Keratinocyte (primary cell): ENCODE measurements at regions not wholly inside any gene's neighbourhood (a gene's known extent, or its start where the extent isn't known, plus 50 kb on each side); places are given as distances from the start of the nearest gene placed in this dataset.

Experiments
- DNase-seq: peaks from one replicate; pipeline ENCODE4 v3.0.0-alpha.2; 2011; ENCODE audit warnings: low read depth, missing footprints, low spot score
- FAIRE-seq: peaks from 2 replicates; lab custom pipeline; 2011; peaks lifted over from hg19 to GRCh38; lab: Jason Lieb, UNC
- H2AFZ ChIP-seq: 2 replicates; pipeline ENCODE4 v1.6.0; 2012; ENCODE audit warnings: low read length, control low read depth, inconsistent platforms; ENCODE audit not compliant: control insufficient read depth
- H3K27ac ChIP-seq: 2 replicates; pipeline ENCODE4 v1.5.1; 2011; ENCODE audit warnings: low read length; ENCODE audit not compliant: control insufficient read depth, insufficient read depth
- H3K27me3 ChIP-seq: 3 replicates; pipeline ENCODE4 v1.6.0; 2011; ENCODE audit warnings: low read length; ENCODE audit not compliant: control insufficient read depth, insufficient read depth; ENCODE audit errors: extremely low read depth
- H3K36me3 ChIP-seq, 2 experiments: 2 replicates in 1 of 2; 3 replicates in 1 of 2; pipeline ENCODE4 v1.5.1; 2011; ENCODE audit warnings: low read length in 2 of 2, mild to moderate bottlenecking in 1 of 2; ENCODE audit not compliant: control insufficient read depth in 2 of 2, insufficient read depth in 2 of 2; ENCODE audit errors: extremely low read depth in 1 of 2
- H3K4me1 ChIP-seq: 3 replicates; pipeline ENCODE4 v1.5.1; 2011; ENCODE audit warnings: low read length; ENCODE audit not compliant: control insufficient read depth, insufficient read depth; ENCODE audit errors: extremely low read depth
- H3K4me2 ChIP-seq: 3 replicates; pipeline ENCODE4 v1.6.0; 2011; ENCODE audit warnings: low read depth, low read length; ENCODE audit not compliant: control insufficient read depth, insufficient read depth; ENCODE audit errors: extremely low read depth
- H3K4me3 ChIP-seq, 3 experiments: fragments of 200-600 bp in 1 of 3; sonication (generic) in 1 of 3; 2 replicates in 2 of 3; 3 replicates in 1 of 3; pipeline ENCODE4 v1.5.1; 2011 to 2016; ENCODE audit warnings: low read length in 3 of 3, mild to moderate bottlenecking in 3 of 3, control low read depth in 2 of 3, inconsistent platforms in 1 of 3, low read depth in 1 of 3, mixed read lengths in 1 of 3, mixed run types in 1 of 3, moderate library complexity in 1 of 3; ENCODE audit not compliant: control insufficient read depth in 2 of 3, insufficient read depth in 2 of 3; ENCODE audit errors: extremely low read depth in 1 of 3
- H3K79me2 ChIP-seq: 2 replicates; pipeline ENCODE4 v1.6.0; 2012; ENCODE audit warnings: low read length; ENCODE audit not compliant: control insufficient read depth, insufficient read depth
- H3K9ac ChIP-seq: 3 replicates; pipeline ENCODE4 v1.6.0; 2011; ENCODE audit warnings: low read length; ENCODE audit not compliant: control insufficient read depth, insufficient read depth; ENCODE audit errors: extremely low read depth
- H3K9me1 ChIP-seq: 3 replicates; pipeline ENCODE4 v1.6.0; 2011; ENCODE audit warnings: low read length; ENCODE audit not compliant: control insufficient read depth, insufficient read depth; ENCODE audit errors: extremely low read depth
- H3K9me3 ChIP-seq: 2 replicates; pipeline ENCODE4 v1.5.1; 2012; ENCODE audit warnings: low read depth, low read length; ENCODE audit not compliant: control insufficient read depth
- H4K20me1 ChIP-seq: 3 replicates; pipeline ENCODE4 v1.6.0; 2011; ENCODE audit warnings: low read length; ENCODE audit not compliant: control insufficient read depth, insufficient read depth; ENCODE audit errors: extremely low read depth
- EZH2 ChIP-seq: IDR thresholded peaks from one replicate; pipeline ENCODE4 v1.6.1; 2012; ENCODE audit warnings: inconsistent platforms, mild to moderate bottlenecking, low read length, moderate library complexity
- dilution Hi-C: fragments of 300-500 bp; cut with MboI; formaldehyde crosslinking; loops from one replicate; pipeline ENCODE4 v1.7.0; 2020; ENCODE audit warnings: low sequenced_read_pairs; ENCODE audit not compliant: extremely low pct_ligation_motif_present
- TF ChIP-seq, protein P1 (sequence below), 3 experiments: IDR thresholded peaks in 1 of 3; conservative IDR thresholded peaks in 1 of 3; optimal IDR thresholded peaks in 1 of 3; 2 replicates in 2 of 3; 3 replicates in 1 of 3; pipeline versions ENCODE3 to v1.5.1; 2011; ENCODE audit warnings: low read length in 3 of 3, mild to moderate bottlenecking in 3 of 3, moderate library complexity in 2 of 3, control low read depth in 1 of 3, inconsistent platforms in 1 of 3; ENCODE audit not compliant: insufficient read depth in 2 of 3; ENCODE audit errors: extremely low read depth in 1 of 3

DNA sequence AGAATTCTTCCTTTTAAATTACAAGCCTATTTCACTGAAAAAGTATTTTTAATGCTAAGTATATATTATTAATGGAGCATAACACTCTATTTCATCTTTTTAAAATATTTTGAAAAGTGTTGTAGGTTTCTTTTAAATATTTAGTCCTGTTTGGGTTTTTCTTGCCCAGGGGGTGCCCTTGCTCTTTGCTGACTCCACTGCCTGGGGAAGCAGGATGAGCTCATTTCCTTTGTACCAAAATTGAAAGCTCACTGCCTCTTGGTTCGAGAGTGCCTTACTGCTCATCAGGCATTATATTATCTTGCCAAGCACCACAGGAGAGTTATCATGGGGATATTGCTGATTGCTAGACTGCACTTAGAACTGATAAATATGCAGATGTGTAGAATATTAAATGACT lies 819.2 kb downstream of the PCDH18 start:
- no peak for DNase-seq

DNA sequence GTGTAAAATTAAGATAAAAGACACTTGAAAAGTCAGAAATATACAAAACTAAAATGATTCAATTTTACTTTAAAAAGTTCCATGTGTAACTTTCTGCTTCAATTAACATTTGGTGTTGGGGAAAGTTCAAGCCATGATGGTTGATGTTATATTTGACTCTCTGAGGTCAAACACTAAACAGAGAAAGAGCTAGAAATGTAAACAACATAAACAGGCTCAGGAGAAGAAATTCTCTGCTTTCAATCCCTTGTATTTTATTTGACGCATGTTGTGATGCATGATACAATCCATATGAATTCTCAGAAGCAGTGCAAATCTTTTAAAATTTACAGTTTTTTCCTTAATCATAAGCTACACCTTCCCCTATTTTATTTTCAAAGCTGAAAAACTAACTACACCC lies 822.4 kb downstream of the PCDH18 start:
- Histone ChIP-seq H2AFZ (no peak overlapping the region), H3K9me3 (no peaks in the 10 kb centered on the region), H3K36me3 (no peaks in the 10 kb centered on the region), H3K27ac (no peak overlapping the region), H3K27me3 (no peaks in the 10 kb centered on the region), H4K20me1 (no peaks in the 10 kb centered on the region), H3K9me1 (no peaks in the 10 kb centered on the region), H3K9ac (no peak overlapping the region), H3K79me2 (no peaks in the 10 kb centered on the region), H3K4me2 (no peak overlapping the region), H3K4me3 (no peak overlapping the region), H3K4me1 (no peaks in the 10 kb centered on the region)
- FAIRE-seq (no peak), DNase-seq (no peak)
- no peak for TF ChIP-seq EZH2
- TF ChIP-seq, protein P1, sequence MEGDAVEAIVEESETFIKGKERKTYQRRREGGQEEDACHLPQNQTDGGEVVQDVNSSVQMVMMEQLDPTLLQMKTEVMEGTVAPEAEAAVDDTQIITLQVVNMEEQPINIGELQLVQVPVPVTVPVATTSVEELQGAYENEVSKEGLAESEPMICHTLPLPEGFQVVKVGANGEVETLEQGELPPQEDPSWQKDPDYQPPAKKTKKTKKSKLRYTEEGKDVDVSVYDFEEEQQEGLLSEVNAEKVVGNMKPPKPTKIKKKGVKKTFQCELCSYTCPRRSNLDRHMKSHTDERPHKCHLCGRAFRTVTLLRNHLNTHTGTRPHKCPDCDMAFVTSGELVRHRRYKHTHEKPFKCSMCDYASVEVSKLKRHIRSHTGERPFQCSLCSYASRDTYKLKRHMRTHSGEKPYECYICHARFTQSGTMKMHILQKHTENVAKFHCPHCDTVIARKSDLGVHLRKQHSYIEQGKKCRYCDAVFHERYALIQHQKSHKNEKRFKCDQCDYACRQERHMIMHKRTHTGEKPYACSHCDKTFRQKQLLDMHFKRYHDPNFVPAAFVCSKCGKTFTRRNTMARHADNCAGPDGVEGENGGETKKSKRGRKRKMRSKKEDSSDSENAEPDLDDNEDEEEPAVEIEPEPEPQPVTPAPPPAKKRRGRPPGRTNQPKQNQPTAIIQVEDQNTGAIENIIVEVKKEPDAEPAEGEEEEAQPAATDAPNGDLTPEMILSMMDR (optimal IDR thresholded peaks at IDR 0.05 in 1 of 3, IDR thresholded peaks at IDR 0.05 in 1 of 3, conservative IDR thresholded peaks at IDR 0.05 in 1 of 3; ENCODE audit: extremely low read depth in 1 of 3, insufficient read depth in 2 of 3, low read length in 3 of 3), result no peak
- dilution Hi-C loops, result no loop called here

More for the DNA sequence above, 819.2 kb downstream of the PCDH18 start:
- FAIRE-seq, result no peak
- no peak overlapping the region for H3K4me2 ChIP-seq
- no peaks in the 10 kb centered on the region for H3K36me3 ChIP-seq
- H3K9ac ChIP-seq, result no peak overlapping the region
- no peaks in the 10 kb centered on the region for H3K9me3 ChIP-seq
- H3K4me1 ChIP-seq, result no peaks in the 10 kb centered on the region
- no peak overlapping the region for H2AFZ ChIP-seq
- H3K27me3 ChIP-seq, result no peaks in the 10 kb centered on the region
- no peak overlapping the region for H3K27ac ChIP-seq
- H3K9me1 ChIP-seq, result no peaks in the 10 kb centered on the region
- TF ChIP-seq, protein P1 (optimal IDR thresholded peaks at IDR 0.05 in 1 of 3, IDR thresholded peaks at IDR 0.05 in 1 of 3, conservative IDR thresholded peaks at IDR 0.05 in 1 of 3; ENCODE audit: extremely low read depth in 1 of 3, insufficient read depth in 2 of 3, low read length in 3 of 3), result no peak
- no peak for TF ChIP-seq EZH2
- dilution Hi-C loops, result no loop called here
- no peak overlapping the region for H3K4me3 ChIP-seq
- H3K79me2 ChIP-seq, result no peaks in the 10 kb centered on the region
- H4K20me1 ChIP-seq, result no peaks in the 10 kb centered on the region
